ENCODE measurements at regions not wholly inside any gene's neighbourhood (a gene's known extent, or its start where the extent isn't known, plus 50 kb on each side); places are given as distances from the start of the nearest gene placed in this dataset.

DNA sequence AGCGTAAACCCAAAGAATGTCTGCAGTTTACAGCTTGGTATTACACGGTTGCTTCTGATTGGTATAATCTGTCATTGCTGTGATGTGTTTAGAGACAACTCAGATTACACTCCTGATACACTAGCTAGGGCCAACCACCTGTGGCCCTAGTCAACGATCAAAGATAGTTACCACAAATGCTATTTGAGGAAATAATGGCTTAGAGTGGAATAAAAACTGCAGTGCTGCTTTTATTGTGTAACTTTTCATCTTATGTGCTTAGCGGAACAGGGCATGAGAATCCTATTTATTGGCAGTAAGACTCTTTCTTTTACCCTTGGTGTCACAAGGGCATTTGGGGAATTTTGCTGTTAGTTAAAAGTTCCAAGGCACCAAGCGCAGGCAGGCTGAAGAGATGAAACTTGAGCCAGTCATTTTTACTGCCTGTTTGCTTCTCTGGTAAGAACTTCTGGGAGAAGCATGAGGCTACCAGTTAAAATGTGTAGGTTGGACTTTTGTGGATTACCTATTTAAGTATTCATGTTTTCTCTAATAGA is 363.3 kb downstream of the KCNRG start:
- TF ChIP-seq POLR2AphosphoS5 (IDR thresholded peaks at IDR 0.05; ENCODE audit: low read depth, low read length): no peak
- TF ChIP-seq POLR2A (IDR thresholded peaks at IDR 0.05; ENCODE audit: low read depth, low read length): no peak
- no peak for TF ChIP-seq PAX5 (IDR thresholded peaks at IDR 0.05; ENCODE audit: insufficient read depth, low read length, severe bottlenecking)
- TF ChIP-seq SPI1 (IDR thresholded peaks at IDR 0.05; ENCODE audit: low read depth, low read length): no peak

All from GM12891 (cell line).